ENCODE measurements at regions not wholly inside any gene's neighbourhood (a gene's known extent, or its start where the extent isn't known, plus 50 kb on each side); places are given as distances from the start of the nearest gene placed in this dataset.

- no peak for DNase-seq (ENCODE audit: low read depth)
These were observed 142.4 kb downstream of the QRSL1 start for GRCh38 chr6:106771822-106772221.

GRCh38 chr6:106770663-106771062 is 141.3 kb downstream of the QRSL1 start:
- DNase-seq (ENCODE audit: low read depth), result no peak

GRCh38 chr6:106770081-106770480 is 140.7 kb downstream of the QRSL1 start:
- no peak for DNase-seq (ENCODE audit: low read depth)

GRCh38 chr6:106767271-106767670 is 137.9 kb downstream of the QRSL1 start:
- no peak for DNase-seq (ENCODE audit: low read depth)

GRCh38 chr6:106766201-106766600 is 136.8 kb downstream of the QRSL1 start:
- DNase-seq (ENCODE audit: low read depth), result no peak

- DNase-seq (ENCODE audit: low read depth), result no peak
These were observed 136.1 kb downstream of the QRSL1 start for GRCh38 chr6:106765496-106765895.

GRCh38 chr6:106764353-106764980 is 135.1 kb downstream of the QRSL1 start:
- DNase-seq (ENCODE audit: low read depth), result no peak

GRCh38 chr6:106763361-106763760 is 134.0 kb downstream of the QRSL1 start:
- no peak for DNase-seq (ENCODE audit: low read depth)

- DNase-seq (ENCODE audit: low read depth), result no peak
These were observed 131.8 kb downstream of the QRSL1 start for GRCh38 chr6:106761160-106761559.

GRCh38 chr6:106759112-106759511 is 129.7 kb downstream of the QRSL1 start:
- no peak for DNase-seq (ENCODE audit: low read depth)

GRCh38 chr6:106757722-106758467 is 128.5 kb downstream of the QRSL1 start:
- no peak for DNase-seq (ENCODE audit: low read depth)

GRCh38 chr6:106757267-106757666 is 127.9 kb downstream of the QRSL1 start:
- DNase-seq (ENCODE audit: low read depth), result no peak

GRCh38 chr6:106754215-106754614 is 124.8 kb downstream of the QRSL1 start:
- no peak for DNase-seq (ENCODE audit: low read depth)

GRCh38 chr6:106752641-106753040 is 123.3 kb downstream of the QRSL1 start:
- DNase-seq (ENCODE audit: low read depth), result no peak

- peak; percentile 77 for DNase-seq (ENCODE audit: low read depth)
These were observed 122.3 kb downstream of the QRSL1 start for GRCh38 chr6:106751501-106752252.

GRCh38 chr6:106750946-106751345 is 121.6 kb downstream of the QRSL1 start:
- no peak for DNase-seq (ENCODE audit: low read depth)

- DNase-seq (ENCODE audit: low read depth), result no peak
These were observed 121.0 kb downstream of the QRSL1 start for GRCh38 chr6:106750142-106750918.

- no peak for DNase-seq (ENCODE audit: low read depth)
These were observed 120.2 kb downstream of the QRSL1 start for GRCh38 chr6:106749609-106750008.

- DNase-seq (ENCODE audit: low read depth), result no peak
These were observed 119.3 kb downstream of the QRSL1 start for GRCh38 chr6:106748547-106749207.

GRCh38 chr6:106747139-106747538 is 117.8 kb downstream of the QRSL1 start:
- no peak for DNase-seq (ENCODE audit: low read depth)

GRCh38 chr6:106746652-106747051 is 117.3 kb downstream of the QRSL1 start:
- peak; percentile 84 for DNase-seq (ENCODE audit: low read depth)
